ENCODE measurements at regions not wholly inside any gene's neighbourhood (a gene's known extent, or its start where the extent isn't known, plus 50 kb on each side); places are given as distances from the start of the nearest gene placed in this dataset.
"Not testable (repeated sequence)": the region's sequence is repeated elsewhere in the genome, so short reads cannot be mapped to it uniquely, and the experiment has no call there.

- in situ Hi-C loops (cut with MboI; ENCODE audit: low sequenced_read_pairs, unreplicated experiment) = no loop called here
- no peak for TF ChIP-seq CTCF (IDR thresholded peaks at IDR 0.05; ENCODE audit: borderline replicate concordance, control extremely low read depth, extremely low read depth, insufficient read depth, missing control alignments)
- no peak for DNase-seq (ENCODE audit: low spot score)
These were observed 143.7 kb downstream of the DLL1 start for GRCh38 chr6:170147056-170147787.

- no peak for TF ChIP-seq CTCF (IDR thresholded peaks at IDR 0.05; ENCODE audit: borderline replicate concordance, control extremely low read depth, extremely low read depth, insufficient read depth, missing control alignments)
- in situ Hi-C loops (cut with MboI; ENCODE audit: low sequenced_read_pairs, unreplicated experiment) = no loop called here
- DNase-seq (ENCODE audit: low spot score) = no peak
These were observed 144.2 kb downstream of the DLL1 start for GRCh38 chr6:170146640-170147039.

- DNase-seq (ENCODE audit: low spot score); in situ Hi-C loops (cut with MboI; ENCODE audit: low sequenced_read_pairs, unreplicated experiment): not testable (repeated sequence)
These were observed 144.7 kb downstream of the DLL1 start for GRCh38 chr6:170146131-170146530.

GRCh38 chr6:170145716-170146115 is 145.2 kb downstream of the DLL1 start:
- DNase-seq (ENCODE audit: low spot score); in situ Hi-C loops (cut with MboI; ENCODE audit: low sequenced_read_pairs, unreplicated experiment): not testable (repeated sequence)

- no peak for DNase-seq (ENCODE audit: low spot score)
These were observed 145.6 kb downstream of the DLL1 start for GRCh38 chr6:170145272-170145592.

GRCh38 chr6:170144571-170145271 is 146.2 kb downstream of the DLL1 start:
- in situ Hi-C loops (cut with MboI; ENCODE audit: low sequenced_read_pairs, unreplicated experiment) = no loop called here
- DNase-seq (ENCODE audit: low spot score) = no peak
- no peak for TF ChIP-seq CTCF (IDR thresholded peaks at IDR 0.05; ENCODE audit: borderline replicate concordance, control extremely low read depth, extremely low read depth, insufficient read depth, missing control alignments)

More at GRCh38 chr6:170145272-170145592, 145.6 kb downstream of the DLL1 start:
- in situ Hi-C loops (cut with MboI; ENCODE audit: low sequenced_read_pairs, unreplicated experiment) = no loop called here
- no peak for TF ChIP-seq CTCF (IDR thresholded peaks at IDR 0.05; ENCODE audit: borderline replicate concordance, control extremely low read depth, extremely low read depth, insufficient read depth, missing control alignments)

- in situ Hi-C loops (cut with MboI; ENCODE audit: low sequenced_read_pairs, unreplicated experiment) = no loop called here
- DNase-seq (ENCODE audit: low spot score) = no peak
These were observed 147.3 kb downstream of the DLL1 start for GRCh38 chr6:170143401-170144150.

More at GRCh38 chr6:170143401-170144150, 147.3 kb downstream of the DLL1 start:
- TF ChIP-seq CTCF (IDR thresholded peaks at IDR 0.05; ENCODE audit: borderline replicate concordance, control extremely low read depth, extremely low read depth, insufficient read depth, missing control alignments) = no peak
